ENCODE measurements at regions not wholly inside any gene's neighbourhood (a gene's known extent, or its start where the extent isn't known, plus 50 kb on each side); places are given as distances from the start of the nearest gene placed in this dataset.

GRCh38 chr4:18401425-18401824 is 379.9 kb upstream of the LCORL start:
- in situ Hi-C loops (cut with MboI) (no loop called here), intact Hi-C loops (cut with micrococcal nuclease; ENCODE audit: unreplicated experiment) (no loop called here)
- Histone ChIP-seq H3K9ac (ENCODE audit: control insufficient read depth, insufficient read depth, low read length) (no peak overlapping the region), H3K4me3 (no peak overlapping the region), H4K20me1 (ENCODE audit: control insufficient read depth, insufficient read depth) (no peaks in the 10 kb centered on the region), H3K27ac (ENCODE audit: control insufficient read depth, insufficient read depth) (no peak overlapping the region), H3K4me1 (ENCODE audit: control insufficient read depth, insufficient read depth, low read length) (no peaks in the 10 kb centered on the region), H3K9me3 (replicated peaks; ENCODE audit: control insufficient read depth, insufficient read depth, low read length) (no peaks in the 10 kb centered on the region), H3K27me3 (replicated peaks in 1 of 2; ENCODE audit: control insufficient read depth in 2 of 2, insufficient read depth in 2 of 2, low read length in 1 of 2) (no peaks in the 10 kb centered on the region), H3K79me2 (ENCODE audit: control insufficient read depth, insufficient read depth, low read length) (no peaks in the 10 kb centered on the region), H3K36me3 (ENCODE audit: control insufficient read depth in 2 of 2, insufficient read depth in 2 of 2, low read length in 1 of 2) (no peaks in the 10 kb centered on the region), H2AFZ (ENCODE audit: control insufficient read depth, low read depth, low read length) (no peak overlapping the region), H3K4me2 (ENCODE audit: control insufficient read depth, insufficient read depth) (no peak overlapping the region)
- ATAC-seq (no peak), DNase-seq (ENCODE audit: low read depth, low spot score) (no peak), FAIRE-seq (no peak)
- no TSS peak for BruUV-seq (replicated peaks)
- ChIA-PET RAD21 (ENCODE audit: unreplicated experiment) (no interaction called here), POLR2A (no interaction called here), SMC1A (ENCODE audit: uncharacterized antibody, unreplicated experiment) (no interaction called here), CTCF (no interaction called here)
- 2% methylated on average over 2 of the region's 2 CpGs for WGBS (ENCODE audit: insufficient coverage, insufficient replicate concordance, low lambda C conversion rate, missing lambda C conversion rate)
- TF ChIP-seq USF1 (IDR thresholded peaks at IDR 0.05; ENCODE audit: borderline replicate concordance, extremely low read length, insufficient read depth, low read depth, low read length) (no peak), GABPA (IDR thresholded peaks at IDR 0.05; ENCODE audit: low read depth) (no peak), CBX3 (IDR thresholded peaks at IDR 0.05; ENCODE audit: borderline replicate concordance, low read depth) (no peak), IRF3 (IDR thresholded peaks at IDR 0.05) (no peak), PAX8 (IDR thresholded peaks at IDR 0.05) (no peak), CEBPB (IDR thresholded peaks at IDR 0.05; ENCODE audit: borderline replicate concordance in 1 of 2, low read depth in 2 of 2, low read length in 2 of 2) (no peak), HCFC1 (IDR thresholded peaks at IDR 0.05; ENCODE audit: low read length) (no peak), E2F8 (IDR thresholded peaks at IDR 0.05; ENCODE audit: low read depth, partially characterized antibody) (no peak), POLR2AphosphoS5 (IDR thresholded peaks at IDR 0.05; ENCODE audit: low read length) (no peak), JUNB (IDR thresholded peaks at IDR 0.05) (no peak), YBX1 (IDR thresholded peaks at IDR 0.05) (no peak), SMC3 (IDR thresholded peaks at IDR 0.05; ENCODE audit: borderline replicate concordance, low read length) (no peak), CHD2 (IDR thresholded peaks at IDR 0.05; ENCODE audit: borderline replicate concordance, low read depth, low read length) (no peak), CREB1 (IDR thresholded peaks at IDR 0.05; ENCODE audit: low read depth) (no peak)

Measured in GM12878 (cell line).